Testis (tissue), 2 donors: ENCODE measurements at regions not wholly inside any gene's neighbourhood (a gene's known extent, or its start where the extent isn't known, plus 50 kb on each side); places are given as distances from the start of the nearest gene placed in this dataset.

ENCODE experiments used
- DNase-seq: peaks from one replicate; pipeline ENCODE4 v3.0.0-alpha.2; 2019
- H3K27ac ChIP-seq, 2 donors: fragments of 200-600 bp; sonication (generic); one replicate each; pipeline ENCODE4 v1.5.1; 2019
- H3K27me3 ChIP-seq: fragments of 200-600 bp; sonication (generic); one replicate; pipeline ENCODE4 v1.5.1; 2019
- H3K36me3 ChIP-seq: fragments of 200-600 bp; sonication (generic); one replicate; pipeline ENCODE4 v1.5.1; 2017; ENCODE audit warnings: low read depth; ENCODE audit errors: missing control alignments
- H3K4me1 ChIP-seq: fragments of 200-600 bp; sonication (generic); one replicate; pipeline ENCODE4 v1.5.1; 2019
- H3K4me3 ChIP-seq, 2 donors: fragments of 200-600 bp; sonication (generic); one replicate each; pipeline ENCODE4 v1.5.1; 2017 to 2019
- H3K9me3 ChIP-seq: fragments of 200-600 bp; sonication (generic); one replicate; pipeline ENCODE4 v1.5.1; 2017
- CTCF ChIP-seq, 3 experiments: fragments of 450-650 bp in 2 of 3; fragments of 200-600 bp in 1 of 3; sonication (generic) in 1 of 3; IDR thresholded peaks; one replicate each; pipeline ENCODE4 v1.5.1; 2016 to 2019; ENCODE audit warnings: antibody characterized with exemption in 3 of 3, mild to moderate bottlenecking in 2 of 3, moderate library complexity in 1 of 3
- POLR2A ChIP-seq: fragments of 450-650 bp; IDR thresholded peaks from one replicate; pipeline ENCODE4 v1.6.1; 2017; ENCODE audit warnings: antibody characterized with exemption, mild to moderate bottlenecking, moderate library complexity
- WGBS, 2 donors: methylation state at CpG; one replicate each; pipeline ENCODE4 v1.1.5; 2018; 5-methylcytosine and 5-hydroxymethylcytosine counted together
- intact Hi-C: fragments of 100-400 bp; cut with DNase I; formaldehyde crosslinking; loops from one replicate; pipeline ENCODE4 v1.15.1; 2023; ENCODE audit warnings: low total_unique reads

- H3K9me3 ChIP-seq = no peaks in the 10 kb centered on the region
- no peaks in the 10 kb centered on the region for H3K4me1 ChIP-seq
- H3K4me3 ChIP-seq = no peak overlapping the region
- no peak overlapping the region for H3K27ac ChIP-seq
- TF ChIP-seq POLR2A = no peak
- TF ChIP-seq CTCF (IDR thresholded peaks at IDR 0.05) = no peak
- no peak for DNase-seq
- 68 to 90% methylated on average over 4 of the region's 4 CpGs for WGBS, 2 donors
- H3K27me3 ChIP-seq = no peaks in the 10 kb centered on the region
- H3K36me3 ChIP-seq = no peaks in the 10 kb centered on the region
- intact Hi-C loops = loop anchor here (10.0 kb wide), 1 partner anchor 65 kb away; no protein-coding TSS in a partner anchor
These were observed 646.6 kb downstream of the NTRK3 start for GRCh38 chr15:87609894-87610293.

GRCh38 chr15:87609474-87609873 lies 647.1 kb downstream of the NTRK3 start:
- WGBS, 2 donors = 71 to 83% methylated on average over 1 of the region's 1 CpG
- intact Hi-C loops = no loop called here
- TF ChIP-seq POLR2A = no peak
- TF ChIP-seq CTCF (IDR thresholded peaks at IDR 0.05) = no peak
- Histone ChIP-seq H3K27me3 (no peaks in the 10 kb centered on the region), H3K4me1 (no peaks in the 10 kb centered on the region), H3K27ac (no peak overlapping the region), H3K36me3 (no peaks in the 10 kb centered on the region), H3K4me3 (no peak overlapping the region), H3K9me3 (no peaks in the 10 kb centered on the region)
- no peak for DNase-seq

GRCh38 chr15:87608238-87609028 lies 648.1 kb downstream of the NTRK3 start:
- no peaks in the 10 kb centered on the region for H3K9me3 ChIP-seq
- H3K27me3 ChIP-seq = no peaks in the 10 kb centered on the region
- no peak overlapping the region for H3K4me3 ChIP-seq
- TF ChIP-seq POLR2A (no peak), CTCF (IDR thresholded peaks at IDR 0.05) (no peak)
- H3K36me3 ChIP-seq = no peaks in the 10 kb centered on the region
- no peak overlapping the region for H3K27ac ChIP-seq
- no peak for DNase-seq
- intact Hi-C loops = no loop called here
- 80 to 85% methylated on average over 6 of the region's 6 CpGs for WGBS, 2 donors
- H3K4me1 ChIP-seq = no peaks in the 10 kb centered on the region

- no peak for DNase-seq
- Histone ChIP-seq H3K27me3 (no peaks in the 10 kb centered on the region), H3K4me3 (no peak overlapping the region), H3K9me3 (no peaks in the 10 kb centered on the region), H3K27ac (no peak overlapping the region), H3K36me3 (no peaks in the 10 kb centered on the region), H3K4me1 (no peaks in the 10 kb centered on the region)
- intact Hi-C loops = no loop called here
- no peak for TF ChIP-seq CTCF (IDR thresholded peaks at IDR 0.05)
- TF ChIP-seq POLR2A = no peak
- WGBS, 2 donors = 61 to 78% methylated on average over 1 of the region's 1 CpG
These were observed 649.6 kb downstream of the NTRK3 start for GRCh38 chr15:87606971-87607370.
